ENCODE measurements at regions not wholly inside any gene's neighbourhood (a gene's known extent, or its start where the extent isn't known, plus 50 kb on each side); places are given as distances from the start of the nearest gene placed in this dataset.
A peak's percentile ranks its signal among the peaks of the same experiment; 100 is the strongest.
"Not testable (repeated sequence)": the region's sequence is repeated elsewhere in the genome, so short reads cannot be mapped to it uniquely, and the experiment has no call there.

- DNase-seq (ENCODE audit: low spot score), result peak; percentile 90
Observed at GRCh38 chr6:113755449-113756289, 101.5 kb upstream of the MARCKS start.

GRCh38 chr6:113756290-113756665 is 100.9 kb upstream of the MARCKS start:
- no peak for DNase-seq (ENCODE audit: low spot score)

GRCh38 chr6:113758214-113758613 is 98.9 kb upstream of the MARCKS start:
- no peak for DNase-seq (ENCODE audit: low spot score)

GRCh38 chr6:113758826-113759574 is 98.1 kb upstream of the MARCKS start:
- no peak for DNase-seq (ENCODE audit: low spot score)

- DNase-seq (ENCODE audit: low spot score), result no peak
Observed at GRCh38 chr6:113762641-113763040, 94.5 kb upstream of the MARCKS start.

- DNase-seq (ENCODE audit: low spot score), result no peak
Observed at GRCh38 chr6:113763311-113763766, 93.8 kb upstream of the MARCKS start.

GRCh38 chr6:113763876-113764275 is 93.3 kb upstream of the MARCKS start:
- no peak for DNase-seq (ENCODE audit: low spot score)

- no peak for DNase-seq (ENCODE audit: low spot score)
Observed at GRCh38 chr6:113765909-113766308, 91.2 kb upstream of the MARCKS start.

- no peak for DNase-seq (ENCODE audit: low spot score)
Observed at GRCh38 chr6:113767985-113768384, 89.2 kb upstream of the MARCKS start.

GRCh38 chr6:113772961-113773360 is 84.2 kb upstream of the MARCKS start:
- no peak for DNase-seq (ENCODE audit: low spot score)

GRCh38 chr6:113774127-113774825 is 82.9 kb upstream of the MARCKS start:
- no peak for DNase-seq (ENCODE audit: low spot score)

- DNase-seq (ENCODE audit: low spot score), result no peak
Observed at GRCh38 chr6:113776998-113777397, 80.1 kb upstream of the MARCKS start.

- no peak for DNase-seq (ENCODE audit: low spot score)
Observed at GRCh38 chr6:113777601-113778000, 79.5 kb upstream of the MARCKS start.

- no peak for DNase-seq (ENCODE audit: low spot score)
Observed at GRCh38 chr6:113779656-113780055, 77.5 kb upstream of the MARCKS start.

GRCh38 chr6:113782636-113783035 is 74.5 kb upstream of the MARCKS start:
- DNase-seq (ENCODE audit: low spot score), result no peak

GRCh38 chr6:113786168-113786567 is 71.0 kb upstream of the MARCKS start:
- DNase-seq (ENCODE audit: low spot score), result no peak

- DNase-seq (ENCODE audit: low spot score), result no peak
Observed at GRCh38 chr6:113788586-113788985, 68.6 kb upstream of the MARCKS start.

GRCh38 chr6:113791225-113791624 is 65.9 kb upstream of the MARCKS start:
- DNase-seq (ENCODE audit: low spot score), result not testable (repeated sequence)

- DNase-seq (ENCODE audit: low spot score), result not testable (repeated sequence)
Observed at GRCh38 chr6:113795371-113795770, 61.8 kb upstream of the MARCKS start.

GRCh38 chr6:113796038-113796437 is 61.1 kb upstream of the MARCKS start:
- no peak for DNase-seq (ENCODE audit: low spot score)

- no peak for DNase-seq (ENCODE audit: low spot score)
Observed at GRCh38 chr6:113802779-113803178, 54.4 kb upstream of the MARCKS start.

GRCh38 chr6:113805173-113805790 is 51.9 kb upstream of the MARCKS start:
- no peak for DNase-seq (ENCODE audit: low spot score)
